ENCODE measurements at regions not wholly inside any gene's neighbourhood (a gene's known extent, or its start where the extent isn't known, plus 50 kb on each side); places are given as distances from the start of the nearest gene placed in this dataset.

- Histone ChIP-seq H3K27ac (no peak overlapping the region), H3K36me3 (replicated peaks) (no peaks in the 10 kb centered on the region), H3K27me3 (replicated peaks) (no peaks in the 10 kb centered on the region), H3K4me3 (ENCODE audit: low read depth, low read length) (no peak overlapping the region)
- in situ Hi-C loops (cut with HindIII; ENCODE audit: low pct_ligation_motif_present, low sequenced_read_pairs) = no loop called here
- DNase-seq = no peak
- TF ChIP-seq CTCF (IDR thresholded peaks at IDR 0.05; ENCODE audit: low read depth, low read length, missing control alignments) = no peak
These were observed 149.5 kb downstream of the PLCE1 start for GRCh38 chr10:94143261-94143660.

- Histone ChIP-seq H3K27me3 (replicated peaks) (no peaks in the 10 kb centered on the region), H3K27ac (no peak overlapping the region), H3K36me3 (replicated peaks) (no peaks in the 10 kb centered on the region), H3K4me3 (ENCODE audit: low read depth, low read length) (no peak overlapping the region)
- no peak for TF ChIP-seq CTCF (IDR thresholded peaks at IDR 0.05; ENCODE audit: low read depth, low read length, missing control alignments)
- DNase-seq = no peak
- in situ Hi-C loops (cut with HindIII; ENCODE audit: low pct_ligation_motif_present, low sequenced_read_pairs) = no loop called here
These were observed 152.6 kb downstream of the PLCE1 start for GRCh38 chr10:94146313-94146712.

DNA sequence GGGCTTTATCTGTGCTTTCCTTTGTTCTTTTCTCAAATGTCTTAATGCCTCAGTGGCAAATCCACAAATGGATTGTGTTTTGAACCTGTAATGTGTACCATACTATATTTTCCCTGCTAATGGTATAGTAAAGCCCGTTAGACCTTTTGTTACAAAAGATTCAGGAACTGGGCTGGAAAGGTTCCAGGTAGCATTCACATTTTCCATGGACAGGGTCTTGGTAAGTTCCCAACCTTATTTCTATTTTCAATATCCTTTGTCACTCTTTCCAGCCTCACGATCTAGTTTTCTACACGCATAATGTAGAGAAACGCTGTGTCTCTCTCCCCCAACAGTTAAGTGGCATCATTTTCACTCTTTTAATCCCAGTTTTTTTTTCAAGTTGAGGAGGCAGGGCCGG is 153.0 kb downstream of the PLCE1 start:
- in situ Hi-C loops (cut with HindIII; ENCODE audit: low pct_ligation_motif_present, low sequenced_read_pairs) = no loop called here
- H3K27me3 ChIP-seq (replicated peaks) = no peaks in the 10 kb centered on the region
- no peak for DNase-seq
- no peak overlapping the region for H3K27ac ChIP-seq
- TF ChIP-seq CTCF (IDR thresholded peaks at IDR 0.05; ENCODE audit: low read depth, low read length, missing control alignments) = no peak
- H3K4me3 ChIP-seq (ENCODE audit: low read depth, low read length) = no peak overlapping the region
- no peaks in the 10 kb centered on the region for H3K36me3 ChIP-seq (replicated peaks)

DNA sequence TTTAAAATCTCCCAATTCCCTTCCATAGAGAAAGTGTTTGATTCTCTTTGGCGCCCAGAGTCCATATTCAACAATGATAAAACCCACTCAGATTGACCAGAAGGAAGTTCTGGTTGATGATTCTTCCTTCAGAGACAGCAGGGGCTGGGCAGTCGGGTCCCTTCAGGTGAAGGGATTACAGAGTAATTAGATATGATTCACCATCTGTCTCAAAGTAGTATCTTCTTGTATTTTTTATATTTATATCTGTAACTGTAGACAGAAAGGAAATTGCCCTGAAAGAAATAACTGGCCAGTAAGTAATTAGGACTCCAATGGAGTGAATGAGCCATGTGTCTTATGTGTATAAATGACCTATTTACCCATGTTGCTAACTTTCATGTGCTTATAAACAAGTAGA is 156.0 kb downstream of the PLCE1 start:
- DNase-seq = no peak
- H3K27me3 ChIP-seq (replicated peaks) = no peaks in the 10 kb centered on the region
- no peak for TF ChIP-seq CTCF (IDR thresholded peaks at IDR 0.05; ENCODE audit: low read depth, low read length, missing control alignments)
- no peak overlapping the region for H3K27ac ChIP-seq
- H3K36me3 ChIP-seq (replicated peaks) = no peaks in the 10 kb centered on the region
- in situ Hi-C loops (cut with HindIII; ENCODE audit: low pct_ligation_motif_present, low sequenced_read_pairs) = no loop called here
- H3K4me3 ChIP-seq (ENCODE audit: low read depth, low read length) = no peak overlapping the region

GRCh38 chr10:94150541-94151184 is 156.9 kb downstream of the PLCE1 start:
- no peaks in the 10 kb centered on the region for H3K36me3 ChIP-seq (replicated peaks)
- no peak for TF ChIP-seq CTCF (IDR thresholded peaks at IDR 0.05; ENCODE audit: low read depth, low read length, missing control alignments)
- H3K27me3 ChIP-seq (replicated peaks) = no peaks in the 10 kb centered on the region
- in situ Hi-C loops (cut with HindIII; ENCODE audit: low pct_ligation_motif_present, low sequenced_read_pairs) = no loop called here
- DNase-seq = no peak
- no peak overlapping the region for H3K27ac ChIP-seq
- H3K4me3 ChIP-seq (ENCODE audit: low read depth, low read length) = no peak overlapping the region

DNA sequence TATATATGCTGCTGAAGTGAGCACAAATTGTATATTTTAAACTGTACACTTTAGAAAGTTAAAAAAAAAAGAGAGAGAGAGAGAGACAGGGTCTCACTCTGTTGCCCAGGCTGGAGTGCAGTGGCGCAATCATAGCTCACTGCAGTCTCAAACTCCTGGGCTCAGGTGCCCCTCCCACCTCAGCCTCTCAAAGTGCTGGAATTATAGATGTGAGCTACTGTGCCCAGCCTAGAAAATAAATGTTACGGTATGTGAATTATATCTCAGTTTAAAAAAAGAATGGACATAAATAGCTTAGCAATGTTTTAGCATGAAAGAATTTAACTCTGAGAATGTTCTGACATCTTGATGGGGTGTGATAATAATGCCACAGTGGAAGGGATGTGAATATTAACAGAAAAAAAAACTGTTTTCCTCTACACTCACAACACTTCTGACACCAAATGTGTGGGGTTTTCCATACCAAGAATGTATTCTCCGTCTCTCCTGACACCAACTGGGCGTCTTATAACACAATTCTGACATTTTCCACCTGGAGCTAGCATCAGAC is 162.1 kb downstream of the PLCE1 start:
- no peaks in the 10 kb centered on the region for H3K36me3 ChIP-seq (replicated peaks)
- no peak for TF ChIP-seq CTCF (IDR thresholded peaks at IDR 0.05; ENCODE audit: low read depth, low read length, missing control alignments)
- in situ Hi-C loops (cut with HindIII; ENCODE audit: low pct_ligation_motif_present, low sequenced_read_pairs) = no loop called here
- no peak overlapping the region for H3K27ac ChIP-seq
- H3K4me3 ChIP-seq (ENCODE audit: low read depth, low read length) = no peak overlapping the region
- H3K27me3 ChIP-seq (replicated peaks) = no peaks in the 10 kb centered on the region
- DNase-seq = no peak

Data from brain microvascular endothelial cell (primary cell).